ENCODE measurements at regions not wholly inside any gene's neighbourhood (a gene's known extent, or its start where the extent isn't known, plus 50 kb on each side); places are given as distances from the start of the nearest gene placed in this dataset.

DNA sequence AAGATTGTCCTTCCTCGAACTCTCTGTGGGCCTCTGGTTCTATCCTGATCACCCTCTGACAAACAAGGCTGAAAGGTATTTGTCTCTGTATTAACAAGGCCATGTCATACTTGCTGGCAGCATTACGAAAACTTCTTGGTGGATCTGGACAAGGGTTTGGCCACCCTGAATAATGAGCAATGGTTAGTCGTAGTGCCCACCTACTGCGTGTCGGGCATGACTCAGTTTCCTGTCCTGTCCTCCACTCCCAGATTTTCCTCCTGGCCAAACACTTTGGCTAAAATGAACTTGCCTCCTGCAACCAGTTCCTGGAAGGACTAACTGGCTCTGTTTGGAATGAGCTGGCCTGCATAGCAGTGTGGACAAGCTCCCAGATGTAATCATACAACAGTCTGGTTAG, 198.5 kb upstream of the SMIM21 start:
- TF ChIP-seq, protein P1, sequence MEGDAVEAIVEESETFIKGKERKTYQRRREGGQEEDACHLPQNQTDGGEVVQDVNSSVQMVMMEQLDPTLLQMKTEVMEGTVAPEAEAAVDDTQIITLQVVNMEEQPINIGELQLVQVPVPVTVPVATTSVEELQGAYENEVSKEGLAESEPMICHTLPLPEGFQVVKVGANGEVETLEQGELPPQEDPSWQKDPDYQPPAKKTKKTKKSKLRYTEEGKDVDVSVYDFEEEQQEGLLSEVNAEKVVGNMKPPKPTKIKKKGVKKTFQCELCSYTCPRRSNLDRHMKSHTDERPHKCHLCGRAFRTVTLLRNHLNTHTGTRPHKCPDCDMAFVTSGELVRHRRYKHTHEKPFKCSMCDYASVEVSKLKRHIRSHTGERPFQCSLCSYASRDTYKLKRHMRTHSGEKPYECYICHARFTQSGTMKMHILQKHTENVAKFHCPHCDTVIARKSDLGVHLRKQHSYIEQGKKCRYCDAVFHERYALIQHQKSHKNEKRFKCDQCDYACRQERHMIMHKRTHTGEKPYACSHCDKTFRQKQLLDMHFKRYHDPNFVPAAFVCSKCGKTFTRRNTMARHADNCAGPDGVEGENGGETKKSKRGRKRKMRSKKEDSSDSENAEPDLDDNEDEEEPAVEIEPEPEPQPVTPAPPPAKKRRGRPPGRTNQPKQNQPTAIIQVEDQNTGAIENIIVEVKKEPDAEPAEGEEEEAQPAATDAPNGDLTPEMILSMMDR (conservative IDR thresholded peaks at IDR 0.05 in 1 of 2, IDR thresholded peaks at IDR 0.05 in 1 of 2; ENCODE audit: low read depth in 1 of 2, low read length in 2 of 2): no peak
- no peak for TF ChIP-seq EZH2 (IDR thresholded peaks at IDR 0.05; ENCODE audit: low read length, missing control alignments)

Measured in fibroblast of lung (primary cell).